ENCODE measurements at regions not wholly inside any gene's neighbourhood (a gene's known extent, or its start where the extent isn't known, plus 50 kb on each side); places are given as distances from the start of the nearest gene placed in this dataset.
A peak's percentile ranks its signal among the peaks of the same experiment; 100 is the strongest.
"Not testable (repeated sequence)": the region's sequence is repeated elsewhere in the genome, so short reads cannot be mapped to it uniquely, and the experiment has no call there.

DNA sequence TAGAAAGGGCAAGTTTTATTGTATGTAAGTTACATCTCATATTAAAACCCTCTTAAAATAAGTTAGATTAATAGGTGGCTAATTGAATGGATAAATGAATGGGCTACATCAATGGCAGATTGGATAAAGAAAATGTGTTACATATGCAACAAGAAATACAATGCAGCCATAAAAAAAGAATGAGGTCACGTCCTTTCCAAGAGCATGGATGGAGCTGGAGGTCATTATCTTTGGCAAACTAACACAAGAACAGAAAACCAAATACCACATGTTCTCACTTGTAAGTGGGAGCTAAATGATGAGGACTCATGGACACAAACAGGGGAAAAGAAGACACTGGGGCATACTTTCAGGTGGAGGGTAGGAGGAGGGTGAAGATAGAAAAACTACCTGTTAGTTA lies 182.2 kb upstream of the GNAI1 start:
- no peak for DNase-seq

DNA sequence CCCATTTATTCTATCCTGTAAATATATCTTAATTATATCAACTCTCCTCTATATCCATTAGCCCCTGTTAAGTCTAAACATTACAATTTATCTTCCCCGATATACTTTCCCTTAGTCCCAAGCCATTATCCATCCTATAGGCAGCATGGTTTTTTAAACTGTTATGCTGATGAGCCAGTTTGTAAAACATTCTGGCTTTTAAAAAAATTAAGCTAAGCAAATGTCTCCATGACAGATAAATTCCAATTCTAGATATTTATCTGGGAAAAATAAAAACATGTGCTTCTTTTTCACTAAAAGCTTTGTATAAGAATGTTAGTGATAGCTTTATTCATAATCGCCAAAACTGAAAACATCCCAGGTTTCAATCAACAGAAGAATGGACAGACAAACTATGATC lies 183.2 kb upstream of the GNAI1 start:
- no peak for DNase-seq

- no peak for DNase-seq
Observed at GRCh38 chr7:79949778-79950177, 184.9 kb upstream of the GNAI1 start.

DNA sequence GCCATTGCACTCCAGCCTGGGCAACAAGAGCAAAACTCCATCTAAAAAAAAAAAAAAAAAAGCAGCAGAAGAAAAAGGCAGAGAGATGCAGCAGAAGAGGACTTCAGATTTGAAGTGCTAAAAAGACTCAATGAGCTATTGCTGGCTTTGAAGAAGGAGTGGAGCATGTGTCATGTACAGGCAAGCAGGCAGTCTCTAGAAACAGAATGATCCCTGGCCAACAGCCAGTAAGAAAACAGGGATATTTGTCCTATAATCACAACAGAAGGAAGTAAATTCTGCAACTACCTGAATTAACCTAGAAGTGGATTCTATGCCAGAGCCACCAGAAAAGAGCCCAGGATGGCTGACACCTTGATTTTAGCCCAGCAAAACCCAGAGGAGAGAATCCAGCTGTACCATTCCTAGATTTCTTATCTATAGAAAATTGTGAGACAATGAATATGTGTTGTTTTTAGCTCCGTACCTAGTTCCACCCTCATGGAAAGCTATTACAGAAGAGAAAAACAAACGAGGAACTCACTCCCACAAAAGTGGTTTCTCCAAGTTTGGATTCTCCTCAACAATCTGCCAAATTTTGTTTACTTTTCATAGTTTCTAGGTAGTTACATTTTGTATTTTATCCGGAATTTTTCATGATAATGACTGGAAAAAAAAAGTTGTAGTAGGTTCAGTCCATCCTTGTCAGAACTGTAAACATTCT lies 198.2 kb upstream of the GNAI1 start:
- DNase-seq = no peak

DNA sequence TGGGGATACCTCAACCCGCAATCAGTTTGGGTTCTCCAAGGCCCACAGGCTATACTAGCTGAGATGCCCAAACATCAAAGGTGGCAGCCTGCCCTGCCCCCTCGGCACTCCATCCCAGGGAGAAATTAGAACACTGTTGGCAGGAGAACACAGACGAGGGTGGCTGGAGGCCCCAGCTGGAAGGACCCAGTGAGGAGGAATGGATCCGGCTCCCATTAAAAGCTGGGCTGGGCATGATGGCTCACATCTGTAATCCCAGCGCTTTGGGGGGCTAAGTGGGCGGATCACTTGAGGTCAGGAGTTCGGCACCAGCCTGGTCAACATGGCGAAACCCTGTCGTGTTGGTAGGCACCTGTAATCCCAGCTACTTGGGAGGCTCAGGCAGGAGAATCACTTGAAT lies 199.9 kb upstream of the GNAI1 start:
- no peak for DNase-seq

- no peak for DNase-seq
Observed at GRCh38 chr7:79933144-79933543, 201.5 kb upstream of the GNAI1 start.

DNA sequence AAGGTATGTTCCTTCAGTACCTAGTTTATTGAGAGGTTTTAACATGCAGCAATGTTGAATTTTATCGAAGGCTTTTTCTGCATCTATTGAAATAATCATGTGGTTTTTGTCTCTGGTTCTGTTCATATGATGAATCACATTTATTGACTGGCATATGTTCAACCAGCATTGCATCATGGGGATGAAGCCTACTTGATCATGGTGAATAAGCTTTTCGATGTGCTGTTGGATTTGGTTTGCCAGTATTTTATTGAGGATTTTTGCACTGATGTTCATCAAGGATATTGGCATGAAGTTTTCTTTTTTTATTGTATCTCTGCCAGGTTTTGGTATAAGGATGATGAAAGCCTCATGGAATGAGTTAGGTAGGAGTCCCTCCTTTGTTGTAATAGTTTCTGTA lies 204.0 kb upstream of the GNAI1 start:
- DNase-seq = no peak

DNA sequence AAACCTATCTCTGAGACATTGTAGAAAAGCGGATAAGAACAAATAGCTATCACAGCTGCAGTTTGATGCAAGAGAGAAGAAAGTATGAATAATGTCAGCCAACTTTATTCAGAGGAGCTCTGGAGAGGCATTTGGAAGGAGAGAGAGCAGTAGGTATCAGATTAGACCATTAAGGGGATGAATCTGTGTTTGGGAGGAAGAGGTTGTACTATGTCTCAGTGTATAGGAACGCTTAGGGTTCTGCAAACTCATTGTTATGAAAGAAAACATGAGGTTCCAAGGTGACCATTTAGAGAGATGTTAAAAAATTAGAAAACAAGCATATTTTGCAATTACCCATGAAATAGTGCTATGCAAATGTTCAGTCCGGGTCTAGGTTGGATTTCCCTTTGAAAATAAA lies 207.5 kb upstream of the GNAI1 start:
- no peak for DNase-seq

- no peak for DNase-seq
Observed at GRCh38 chr7:79923953-79924352, 210.7 kb upstream of the GNAI1 start.

DNA sequence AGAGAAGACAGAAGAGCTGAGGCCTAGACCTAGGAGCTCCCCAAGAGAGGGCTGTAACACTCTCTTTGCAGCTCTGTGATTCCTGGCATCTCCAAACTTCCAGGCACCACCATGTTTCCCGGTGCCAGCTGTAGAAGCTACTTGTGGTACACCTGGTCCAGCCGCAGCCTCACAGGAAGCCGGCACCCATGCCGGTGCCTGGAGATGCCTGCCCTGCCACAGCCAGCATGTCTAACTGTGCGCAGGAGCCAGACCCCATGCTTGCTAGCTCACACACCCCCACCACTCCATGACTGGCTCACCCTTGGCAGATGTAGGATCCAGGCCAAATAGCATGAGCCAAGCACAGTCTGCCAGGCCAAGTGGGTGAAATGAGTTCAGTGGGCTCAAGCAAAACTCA lies 211.7 kb upstream of the GNAI1 start:
- no peak for DNase-seq

DNA sequence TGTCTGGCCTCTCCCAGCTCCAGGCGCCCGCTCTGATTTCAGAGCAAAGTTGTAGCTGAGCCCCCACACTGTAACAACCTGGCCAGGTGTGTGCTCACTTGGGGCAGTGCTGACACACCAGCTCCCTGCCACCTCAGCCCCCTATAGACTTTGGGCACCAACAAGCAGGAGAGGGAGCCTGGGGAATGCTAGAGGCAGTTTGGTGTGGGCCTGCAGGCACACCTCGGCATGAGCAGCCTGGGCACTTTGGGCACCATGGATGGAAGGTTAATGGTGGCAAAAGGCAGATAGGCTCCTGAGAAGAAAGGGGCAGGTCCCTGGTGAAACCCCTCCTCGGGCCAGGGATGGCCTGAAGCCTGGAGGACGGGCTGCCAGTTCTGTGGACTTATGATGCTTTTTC lies 212.7 kb upstream of the GNAI1 start:
- no peak for DNase-seq

- DNase-seq = not testable (repeated sequence)
Observed at GRCh38 chr7:79918632-79919031, 216.0 kb upstream of the GNAI1 start.

DNA sequence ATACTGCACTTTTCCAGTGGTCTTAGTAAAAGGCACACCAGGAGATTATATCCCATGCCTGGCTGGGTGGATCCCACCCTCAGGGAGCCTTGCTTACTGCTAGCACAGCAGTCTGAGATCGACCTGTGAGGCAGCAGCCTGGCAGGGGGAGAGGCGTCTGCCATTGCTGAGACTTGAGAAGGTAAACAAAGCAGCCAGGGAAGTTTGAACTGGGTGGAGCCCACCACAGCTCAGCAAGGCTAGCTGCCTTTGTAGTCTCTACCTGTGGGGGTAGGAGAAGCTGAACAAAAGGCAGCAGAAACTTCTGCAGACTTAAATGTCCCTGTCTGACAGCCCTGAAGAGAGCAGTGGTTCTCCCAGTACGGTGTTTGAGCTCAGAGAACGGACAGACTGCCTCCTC lies 219.3 kb upstream of the GNAI1 start:
- DNase-seq = not testable (repeated sequence)

DNA sequence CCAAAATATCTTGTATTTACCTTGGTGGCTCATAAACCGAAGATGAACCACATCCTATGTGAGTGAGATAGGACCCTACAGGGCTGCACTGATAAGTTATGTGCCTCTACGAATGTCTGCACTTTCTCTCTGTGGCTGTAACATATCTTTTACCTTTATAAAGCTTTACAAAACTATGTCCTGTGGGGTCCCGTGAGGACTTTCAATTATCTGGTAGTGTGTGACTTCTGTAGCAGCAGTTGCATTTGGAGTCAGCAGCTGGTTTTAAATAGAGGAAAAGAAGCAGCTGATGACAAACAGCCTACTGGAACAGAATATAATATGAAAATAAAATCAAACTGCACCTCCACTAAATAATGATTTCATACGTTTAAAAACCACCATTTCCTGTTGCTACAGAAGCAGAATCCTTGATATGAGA lies 222.4 kb upstream of the GNAI1 start:
- DNase-seq = peak; percentile 8

DNA sequence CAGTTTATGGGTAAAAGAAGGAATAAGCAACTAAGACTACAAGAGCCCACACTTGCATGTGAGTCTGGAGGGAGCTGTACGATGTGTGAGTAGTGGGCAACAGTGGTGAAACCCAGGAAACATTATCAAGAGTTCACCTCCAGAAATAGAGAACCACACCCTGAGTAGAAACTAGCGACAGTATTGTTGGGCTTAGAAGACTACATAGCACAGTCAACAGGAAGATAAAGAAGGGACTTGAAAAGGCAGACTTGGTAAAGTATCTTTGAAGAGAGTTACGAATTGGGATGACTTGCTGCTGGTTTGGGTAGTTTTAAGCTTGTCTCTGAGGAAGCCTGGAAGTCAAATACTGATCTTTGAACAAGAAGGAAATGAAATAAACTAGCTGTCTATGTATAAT lies 223.2 kb upstream of the GNAI1 start:
- DNase-seq = no peak

- no peak for DNase-seq
Observed at GRCh38 chr7:79909176-79909575, 225.5 kb upstream of the GNAI1 start.

DNA sequence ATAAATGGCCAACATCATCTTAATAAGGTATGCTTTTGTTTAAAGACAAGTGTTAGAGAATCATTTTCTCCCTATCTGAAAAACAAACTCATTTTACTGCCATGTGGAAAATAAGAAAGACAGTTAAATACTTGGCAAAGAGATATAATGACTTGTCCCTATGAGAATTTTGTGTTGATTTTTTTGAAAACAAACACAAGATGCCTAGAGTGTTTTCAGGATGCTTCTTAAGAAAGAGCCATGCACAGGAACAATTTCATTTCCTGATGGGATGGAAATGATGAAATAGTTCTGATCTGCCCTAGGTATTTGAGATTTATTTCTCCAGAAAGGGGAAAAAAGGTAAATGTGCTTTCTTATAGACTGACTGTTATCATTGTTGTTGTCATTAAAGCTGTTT lies 237.5 kb upstream of the GNAI1 start:
- no peak for DNase-seq

DNA sequence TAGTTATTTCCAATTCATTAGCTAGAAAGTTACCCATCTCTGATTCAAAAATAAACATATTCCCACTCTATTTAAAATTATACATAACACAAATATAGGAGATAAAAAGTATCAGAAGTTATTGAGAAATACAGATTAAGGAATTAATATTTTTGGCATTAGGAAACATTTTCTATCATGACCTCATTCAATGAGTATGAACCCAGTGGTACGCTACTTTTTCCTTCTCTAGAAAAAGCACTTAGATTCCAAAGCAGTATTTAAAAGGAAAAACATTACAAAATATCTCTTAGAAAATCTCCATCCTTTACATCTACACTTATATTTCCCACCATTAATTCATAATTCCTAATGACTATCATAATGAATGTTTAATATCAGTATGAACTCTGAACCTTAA lies 240.6 kb upstream of the GNAI1 start:
- DNase-seq = no peak

DNA sequence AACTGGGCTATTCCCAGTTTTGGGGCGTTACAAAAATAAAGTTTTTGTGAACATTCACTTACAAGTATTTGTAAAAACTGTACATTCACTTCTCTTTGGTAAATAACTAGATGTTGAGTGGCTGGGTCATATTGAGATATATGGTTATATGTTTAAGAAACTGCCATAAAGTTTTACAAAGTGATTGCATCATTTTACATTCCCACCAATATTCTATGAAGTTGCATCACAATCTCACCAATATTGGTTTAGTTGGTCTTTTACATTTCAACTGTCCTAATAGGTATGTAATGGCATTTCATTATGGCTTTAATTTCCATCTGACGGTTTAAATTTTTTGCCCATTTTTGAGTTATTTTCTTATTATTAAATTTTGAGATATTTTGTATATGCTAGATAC lies 251.7 kb upstream of the GNAI1 start:
- no peak for DNase-seq

- DNase-seq = no peak
Observed at GRCh38 chr7:79880312-79880711, 254.3 kb upstream of the GNAI1 start.

GRCh38 chr7:79877874-79878465 lies 256.7 kb upstream of the GNAI1 start:
- no peak for DNase-seq

DNA sequence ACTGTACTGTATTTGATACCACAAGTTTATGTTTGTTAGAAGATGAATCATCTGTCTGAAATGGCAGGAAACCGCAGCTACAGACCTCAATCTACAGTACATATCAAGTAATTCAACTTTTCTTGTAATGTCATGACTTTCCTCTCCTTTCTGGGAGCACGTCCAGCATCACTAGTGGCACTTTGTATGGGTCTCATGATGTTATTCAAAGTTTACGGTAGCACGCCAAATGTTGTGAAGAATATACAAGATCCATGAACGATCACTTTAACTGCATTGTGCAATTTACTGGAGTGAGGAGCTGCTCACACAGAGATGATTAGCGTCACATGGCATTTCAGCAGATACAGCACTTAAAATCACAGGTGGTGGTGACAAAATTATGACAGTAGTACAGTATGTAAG lies 257.8 kb upstream of the GNAI1 start:
- peak; percentile 8 for DNase-seq

- no peak for DNase-seq
Observed at GRCh38 chr7:79874797-79875196, 259.8 kb upstream of the GNAI1 start.

DNA sequence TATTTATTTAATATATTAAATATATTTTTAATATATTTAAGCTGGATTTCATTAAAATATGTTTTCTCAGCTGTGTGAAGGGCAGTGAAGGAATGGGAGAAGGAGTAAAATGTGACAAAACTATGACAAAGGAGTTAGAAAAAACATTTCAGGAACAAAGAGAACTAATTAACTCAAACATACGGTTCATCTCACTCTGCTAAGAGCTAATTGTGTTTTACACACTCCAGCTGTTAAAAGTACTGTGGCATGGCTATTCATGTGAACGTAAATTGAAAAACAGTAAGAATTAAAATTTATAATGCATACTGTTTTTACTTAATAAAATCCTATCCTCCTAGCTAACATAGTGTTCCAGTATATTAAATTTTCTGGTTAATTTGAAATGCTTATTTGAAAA lies 262.5 kb upstream of the GNAI1 start:
- DNase-seq = no peak

DNA sequence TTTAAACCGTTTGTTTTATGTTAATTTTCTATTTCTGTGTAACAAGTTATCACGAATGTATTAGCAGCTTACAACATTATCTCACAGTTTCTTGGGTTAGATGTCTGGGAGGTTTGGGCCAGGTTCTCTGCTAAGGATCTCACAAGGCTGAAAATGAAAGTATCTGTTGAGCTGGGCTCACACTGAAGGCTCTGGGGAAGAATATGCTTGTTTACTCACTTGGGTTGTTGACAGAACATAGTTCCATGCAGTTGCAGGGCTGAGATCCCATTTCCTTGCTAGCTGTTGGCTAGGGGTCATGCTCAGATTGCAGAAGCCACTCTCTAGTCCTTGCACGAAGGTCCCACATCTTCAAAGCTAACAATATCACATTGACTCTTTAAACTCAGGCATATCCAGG lies 266.6 kb upstream of the GNAI1 start:
- DNase-seq = no peak

All from hematopoietic multipotent progenitor cell treated with erythropoietin and hydrocortisone succinate and interleukin-3 and kit ligand, for 4 days (in vitro differentiated cells).